CD1c-positive myeloid dendritic cell (primary cell): ENCODE measurements at regions not wholly inside any gene's neighbourhood (a gene's known extent, or its start where the extent isn't known, plus 50 kb on each side); places are given as distances from the start of the nearest gene placed in this dataset.
"Not testable (repeated sequence)": the region's sequence is repeated elsewhere in the genome, so short reads cannot be mapped to it uniquely, and the experiment has no call there.

Source experiments
- DNase-seq: peaks from one replicate; pipeline ENCODE4 v3.0.0-alpha.2; 2016; ENCODE audit errors: extremely low spot score

GRCh38 chr5:108451269-108451668, 69.4 kb upstream of the FBXL17 start:
- no peak for DNase-seq

DNA sequence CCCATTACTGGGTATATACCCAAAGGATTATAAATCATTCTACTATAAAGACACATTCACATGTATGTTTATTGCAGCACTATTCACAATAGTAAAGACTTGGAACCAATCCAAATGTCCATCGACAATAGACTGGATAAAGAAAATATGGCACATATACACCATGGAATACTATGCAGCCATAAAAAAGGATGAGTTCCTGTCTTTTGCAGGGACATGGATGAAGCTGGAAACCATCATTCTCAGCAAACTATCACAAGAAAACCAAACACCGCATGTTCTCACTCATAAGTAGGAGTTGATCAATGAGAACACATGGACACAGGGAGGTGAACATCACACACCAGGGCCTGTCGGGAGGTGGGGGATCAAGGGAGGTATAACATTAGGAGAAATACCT, 62.2 kb upstream of the FBXL17 start:
- DNase-seq, result not testable (repeated sequence)

DNA sequence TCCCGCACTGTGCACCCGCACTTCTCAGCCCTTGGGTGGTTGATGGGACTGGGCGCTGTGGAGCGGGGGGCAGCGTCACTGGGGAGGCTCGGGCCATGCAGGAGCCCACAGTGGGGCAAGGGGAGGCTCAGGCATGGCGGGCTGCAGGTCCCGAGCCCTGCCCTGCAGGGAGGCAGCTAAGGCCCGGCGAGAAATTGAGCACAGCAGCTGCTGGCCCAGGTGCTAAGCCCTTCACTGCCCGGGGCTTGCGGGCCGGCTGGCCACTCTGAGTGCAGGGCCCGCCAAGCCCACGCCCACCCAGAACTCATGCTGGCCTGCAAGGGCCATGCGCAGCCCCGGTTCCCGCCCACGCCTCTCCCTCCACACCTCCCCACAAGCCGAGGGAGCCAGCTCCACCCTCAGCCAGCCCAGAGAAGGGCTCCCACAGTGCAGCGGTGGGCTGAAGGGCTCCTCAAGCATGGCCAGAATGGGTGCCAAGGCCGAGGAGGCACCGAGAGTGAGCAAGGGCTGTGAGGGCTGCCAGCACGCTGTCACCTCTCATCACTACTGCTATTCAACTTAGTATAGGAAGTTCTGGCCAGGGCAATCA, 60.3 kb upstream of the FBXL17 start:
- not testable (repeated sequence) for DNase-seq

GRCh38 chr5:108437425-108437824, 55.5 kb upstream of the FBXL17 start:
- DNase-seq, result no peak

DNA sequence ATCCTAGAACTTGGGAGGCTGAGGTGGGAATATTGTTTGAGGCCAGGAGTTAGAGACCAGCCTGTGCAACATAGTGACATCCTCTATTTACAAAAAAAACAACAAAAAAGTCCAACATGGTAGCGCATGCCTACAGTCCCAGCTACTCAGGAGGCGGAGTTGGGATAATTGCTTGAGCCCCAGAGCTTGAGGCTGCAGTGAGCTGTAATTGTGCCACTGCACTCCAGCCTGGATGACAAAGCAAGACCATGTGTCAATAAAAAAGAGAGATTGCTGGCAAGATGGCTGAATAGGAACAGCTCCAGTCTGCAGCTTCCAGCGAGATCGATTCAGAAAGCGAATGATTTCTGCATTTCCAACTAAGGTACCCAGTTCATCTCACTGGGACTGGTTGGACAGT, 54.8 kb upstream of the FBXL17 start:
- DNase-seq, result no peak

GRCh38 chr5:108433600-108433999, 51.7 kb upstream of the FBXL17 start:
- no peak for DNase-seq

DNA sequence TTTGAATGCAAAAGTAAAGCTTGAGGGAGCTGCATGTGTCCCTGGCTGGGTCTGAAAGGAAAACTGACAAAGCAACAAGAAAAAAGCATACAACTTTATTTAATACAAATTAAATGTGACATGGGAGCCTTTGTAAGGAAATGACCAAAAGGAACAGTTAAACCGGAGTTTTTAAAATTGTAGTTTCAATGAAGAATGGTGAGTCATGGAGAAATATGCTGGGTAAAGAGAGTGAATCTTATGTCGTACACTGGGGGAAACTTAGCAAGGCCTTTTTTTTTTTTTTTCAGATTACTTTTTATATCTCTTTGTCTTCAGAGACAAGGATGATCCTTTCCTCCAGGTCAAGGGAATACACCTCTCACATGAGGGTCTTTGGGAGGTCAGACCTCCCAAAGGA, 50.1 kb upstream of the FBXL17 start:
- no peak for DNase-seq
